Cerebellar cortex (tissue), 1 donor: ENCODE measurements at regions not wholly inside any gene's neighbourhood (a gene's known extent, or its start where the extent isn't known, plus 50 kb on each side); places are given as distances from the start of the nearest gene placed in this dataset.

Source experiments
- DNase-seq: peaks from one replicate; pipeline ENCODE4 v3.0.0-alpha.2; 2015; ENCODE audit warnings: low spot score

DNA sequence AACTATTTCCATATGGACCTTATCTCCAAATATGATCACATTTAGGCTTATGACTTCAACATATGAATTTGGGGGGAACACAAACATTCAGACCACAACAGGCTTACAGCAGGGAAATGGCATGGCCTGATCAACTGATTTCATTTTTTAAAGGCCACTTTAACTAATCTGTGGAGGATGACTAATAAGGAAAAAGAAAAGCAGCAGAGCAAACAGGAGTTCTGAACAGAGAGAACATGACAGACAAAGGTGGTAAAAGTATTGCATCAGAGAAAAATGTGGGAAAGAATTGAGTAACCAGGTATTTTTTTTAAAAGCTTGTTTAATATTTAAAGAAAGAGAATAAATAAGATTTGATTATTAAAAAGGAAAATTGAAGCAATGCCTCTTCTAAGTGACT is 366.1 kb upstream of the TMPO start:
- DNase-seq, result no peak

DNA sequence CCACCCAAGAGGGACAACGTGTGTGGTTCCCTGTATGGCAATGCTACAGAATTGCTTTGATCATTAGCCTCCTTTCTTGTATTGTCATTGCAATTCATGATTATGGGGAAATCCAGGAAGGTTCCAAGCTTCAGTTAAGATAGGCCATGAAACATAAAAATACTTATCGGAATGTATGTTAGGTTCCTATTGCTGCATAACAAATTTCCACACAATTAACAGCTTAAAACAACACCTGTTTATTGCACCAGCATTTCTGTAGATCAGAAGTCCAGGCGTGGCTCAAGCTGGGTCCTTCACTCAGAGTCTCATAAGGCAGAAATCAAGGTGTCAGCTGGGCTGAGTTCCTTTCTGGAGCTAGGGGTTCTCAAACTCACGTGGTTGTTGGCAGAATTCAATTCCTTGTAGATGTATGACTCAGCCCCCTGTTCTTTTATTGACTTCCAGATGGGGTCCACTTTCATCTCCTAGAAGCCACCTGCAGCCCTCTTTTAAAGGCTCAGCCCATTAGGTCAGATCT is 365.6 kb upstream of the TMPO start:
- no peak for DNase-seq

DNA sequence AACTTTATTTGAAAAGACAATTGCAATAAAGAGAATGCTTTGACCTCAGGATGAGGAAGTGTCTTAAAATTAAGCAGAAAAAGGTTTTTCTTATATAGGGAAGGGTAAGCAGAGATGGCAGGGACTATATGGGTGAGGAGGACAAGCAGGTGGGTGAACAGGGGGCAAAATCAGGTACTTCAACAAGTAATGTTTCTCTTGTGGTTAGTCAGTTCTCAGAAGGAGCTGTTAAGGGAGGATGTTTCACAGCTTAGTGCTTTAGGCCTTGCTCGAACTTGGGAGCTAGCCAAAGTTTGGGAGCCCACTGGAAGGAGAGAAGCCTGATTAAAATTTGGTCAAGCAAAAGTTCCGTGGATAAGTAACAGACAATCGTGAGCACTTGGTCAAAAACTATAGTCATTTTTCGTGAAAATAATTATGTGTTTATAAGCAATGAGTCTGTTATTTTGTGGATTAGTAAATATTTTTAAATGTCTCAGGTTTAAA is 364.2 kb upstream of the TMPO start:
- no peak for DNase-seq

DNA sequence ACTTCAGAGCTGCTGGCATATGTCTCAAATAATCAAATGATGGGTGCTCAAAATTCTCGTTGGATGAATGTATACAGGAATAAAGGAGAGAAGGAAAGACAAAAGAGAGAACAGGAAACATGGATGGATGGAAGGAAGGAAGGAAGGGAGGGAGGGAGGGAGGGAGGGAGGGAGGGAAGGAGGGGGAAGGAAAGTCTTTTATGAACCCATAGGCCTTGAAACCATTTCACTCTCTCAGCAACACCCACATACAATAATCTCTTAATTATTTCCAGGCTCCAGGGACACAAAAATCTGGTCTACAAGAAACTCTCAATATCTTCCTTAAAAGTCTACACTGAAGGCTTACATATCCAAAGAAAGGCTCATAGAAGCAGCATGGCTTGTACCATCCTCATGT is 363.4 kb upstream of the TMPO start:
- no peak for DNase-seq

DNA sequence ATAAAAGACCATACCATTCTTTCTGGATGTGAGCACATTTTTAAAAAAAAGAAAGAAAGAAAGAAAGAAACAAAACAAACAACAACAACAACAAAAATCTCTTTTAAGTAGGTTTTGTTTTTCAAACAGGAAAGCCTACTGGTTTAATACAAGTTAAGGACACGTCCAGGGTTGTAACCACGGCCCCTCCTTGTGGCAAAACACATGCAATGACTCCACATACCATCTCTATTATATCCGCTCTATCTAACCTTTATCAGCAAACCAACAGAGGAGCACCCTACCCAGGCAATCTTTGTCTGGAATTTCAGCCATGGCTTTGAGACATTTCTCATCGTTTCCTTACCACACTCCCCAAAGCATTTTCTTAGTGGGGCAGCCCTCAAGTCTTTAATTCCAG is 360.5 kb upstream of the TMPO start:
- DNase-seq, result peak; percentile 4

DNA sequence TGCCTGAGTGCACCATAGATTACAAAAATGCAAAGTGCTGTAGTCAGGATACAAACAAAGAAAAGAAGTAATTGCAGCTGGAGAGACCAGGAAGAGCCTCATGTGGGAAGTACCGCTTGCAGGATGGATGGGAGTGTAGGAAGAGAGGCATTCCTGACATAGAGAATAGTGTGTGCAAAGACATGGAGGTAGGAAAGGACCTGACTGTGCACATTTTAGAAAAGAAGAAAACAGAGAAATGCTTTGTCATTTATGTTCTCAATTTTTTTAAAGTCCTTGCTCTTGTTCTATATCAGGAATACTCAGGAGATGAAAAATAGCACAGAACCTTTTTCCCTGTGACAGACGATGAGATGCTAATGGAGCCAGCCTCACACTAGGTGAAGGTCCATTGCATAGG is 358.7 kb upstream of the TMPO start:
- no peak for DNase-seq

DNA sequence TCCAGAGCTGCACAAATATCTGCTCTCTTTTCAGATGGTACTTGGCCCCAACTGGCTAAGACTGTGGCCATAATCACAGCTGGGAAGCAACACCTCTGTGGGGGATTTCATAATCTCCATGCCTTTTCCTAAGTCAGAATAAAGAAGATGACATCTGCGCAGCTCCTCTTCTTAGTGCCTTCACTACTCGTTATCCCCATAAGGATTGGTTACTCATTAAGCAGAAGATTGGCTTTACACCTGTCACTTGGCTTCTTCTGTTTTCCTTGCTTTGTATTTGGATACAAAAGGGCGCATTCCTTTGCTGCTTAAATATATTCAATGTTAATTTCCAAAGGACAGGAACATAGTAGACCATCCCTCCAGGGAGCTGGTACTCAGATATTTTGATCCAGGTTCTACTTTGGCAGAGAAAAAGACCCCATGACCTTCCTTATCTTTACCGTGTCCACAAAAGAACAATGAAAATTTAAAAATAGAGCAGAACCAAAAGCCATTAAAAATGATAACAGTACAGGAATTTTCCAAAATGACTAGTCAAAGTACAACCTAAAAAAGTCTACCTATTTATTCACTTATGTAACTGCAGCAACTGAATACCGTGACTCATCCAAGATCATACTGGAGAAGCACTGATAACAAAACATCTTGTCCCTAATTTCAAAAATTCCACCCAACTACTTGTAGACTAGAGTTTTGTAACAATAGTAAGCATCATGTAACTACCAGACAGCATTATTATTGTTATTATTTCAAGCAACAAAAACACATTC is 352.3 kb upstream of the TMPO start:
- DNase-seq, result no peak

DNA sequence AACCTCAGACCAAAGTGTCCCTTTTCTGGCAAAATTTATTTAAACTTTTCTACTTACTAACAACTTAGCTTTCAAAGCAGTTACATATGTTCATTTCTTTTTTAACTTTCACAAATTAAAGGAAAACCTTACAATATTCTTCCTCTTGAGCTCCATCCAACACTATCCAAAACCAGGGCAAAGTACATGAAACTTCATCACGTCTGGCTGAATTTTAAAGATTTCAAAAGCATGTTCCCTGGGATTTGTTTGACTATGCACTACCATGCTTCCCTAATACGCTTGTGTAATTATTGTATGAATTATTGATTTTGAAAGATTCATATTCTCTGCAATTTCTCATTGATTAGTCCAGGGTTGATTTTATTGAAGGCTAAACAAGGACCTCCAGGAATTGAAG is 343.1 kb upstream of the TMPO start:
- DNase-seq, result no peak

DNA sequence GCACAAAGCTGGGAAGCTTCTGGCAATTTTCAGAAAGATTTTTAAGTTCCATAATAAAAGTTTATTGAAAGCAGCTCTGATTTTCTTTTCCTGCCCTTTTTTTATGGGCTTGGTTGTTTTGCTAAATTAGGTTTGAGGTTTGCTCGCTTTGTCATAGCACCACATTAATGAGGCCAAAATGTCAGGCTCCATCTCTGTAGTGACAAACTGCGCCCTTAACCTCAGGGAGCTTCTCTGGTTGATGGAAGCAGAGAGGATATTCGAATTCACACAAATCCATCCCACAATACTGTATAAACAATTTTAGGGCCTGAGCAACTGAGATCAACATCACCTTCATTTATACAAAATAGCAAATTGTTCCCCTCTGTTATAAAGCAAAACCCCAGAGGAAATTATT is 342.6 kb upstream of the TMPO start:
- no peak for DNase-seq

DNA sequence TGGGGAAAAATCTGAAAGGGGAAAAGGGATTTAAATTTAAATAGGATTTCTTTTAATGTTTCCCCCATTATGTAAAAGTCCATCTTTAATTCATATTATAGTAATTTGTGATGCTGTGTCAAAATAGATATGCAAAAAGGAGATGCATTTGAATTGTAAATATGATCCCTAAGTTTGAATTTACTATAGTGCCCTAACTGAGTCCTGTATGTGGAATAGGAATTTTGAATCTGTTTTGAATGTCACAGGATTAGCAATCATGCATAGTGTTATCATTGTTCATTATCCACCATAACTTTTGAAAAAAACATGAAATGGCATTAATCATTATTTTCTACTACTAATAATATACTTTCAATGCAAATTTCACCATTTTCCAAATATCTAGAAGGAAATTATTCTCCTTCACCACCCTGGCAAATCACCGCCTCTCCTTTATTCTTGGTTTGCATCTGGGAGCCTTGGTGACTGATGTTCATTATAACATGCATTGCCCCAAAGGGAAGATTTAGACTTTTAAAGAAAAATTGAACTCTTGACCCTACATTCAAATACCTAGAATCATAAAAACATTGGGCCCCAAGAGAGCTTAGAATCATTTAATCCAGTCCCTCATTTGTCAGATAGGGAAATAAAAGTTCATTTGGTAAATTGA is 341.5 kb upstream of the TMPO start:
- DNase-seq, result no peak

DNA sequence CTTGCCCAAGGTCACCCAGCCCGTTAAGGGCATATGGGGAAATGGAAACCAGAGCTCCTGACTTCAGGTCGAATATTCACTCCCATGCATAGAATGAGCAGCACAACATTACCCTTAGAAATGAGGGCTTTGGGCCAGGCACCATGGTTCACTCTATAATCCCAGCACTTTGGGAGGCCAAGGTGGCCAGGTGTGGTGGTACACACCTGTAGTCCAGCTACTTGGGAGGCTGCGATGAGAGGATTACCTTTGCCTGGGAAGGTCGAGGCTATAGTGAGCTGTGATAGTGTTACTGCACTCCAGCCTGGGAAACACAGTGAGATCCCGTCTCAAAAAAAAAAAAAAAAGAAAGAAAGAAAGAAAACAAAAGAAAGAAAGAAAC is 341.0 kb upstream of the TMPO start:
- no peak for DNase-seq

DNA sequence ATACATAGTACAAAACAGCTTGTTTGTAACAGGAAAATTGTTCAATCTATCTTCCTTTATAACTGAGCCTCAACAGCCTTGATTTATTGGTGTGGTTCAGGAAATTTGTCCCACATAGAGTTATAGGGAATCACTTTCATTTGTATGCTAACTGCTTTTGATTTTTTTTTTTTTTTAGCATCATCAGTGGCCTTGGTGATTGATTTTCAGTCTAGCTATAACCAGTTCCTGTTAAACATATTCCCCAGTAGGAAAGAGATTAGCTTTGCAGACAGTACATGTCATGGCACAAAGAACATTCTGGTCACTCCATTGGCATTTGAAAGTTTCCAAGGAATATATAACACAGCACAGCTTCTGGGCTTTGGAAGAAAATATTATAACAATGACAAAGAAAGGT is 337.3 kb upstream of the TMPO start:
- DNase-seq, result no peak

DNA sequence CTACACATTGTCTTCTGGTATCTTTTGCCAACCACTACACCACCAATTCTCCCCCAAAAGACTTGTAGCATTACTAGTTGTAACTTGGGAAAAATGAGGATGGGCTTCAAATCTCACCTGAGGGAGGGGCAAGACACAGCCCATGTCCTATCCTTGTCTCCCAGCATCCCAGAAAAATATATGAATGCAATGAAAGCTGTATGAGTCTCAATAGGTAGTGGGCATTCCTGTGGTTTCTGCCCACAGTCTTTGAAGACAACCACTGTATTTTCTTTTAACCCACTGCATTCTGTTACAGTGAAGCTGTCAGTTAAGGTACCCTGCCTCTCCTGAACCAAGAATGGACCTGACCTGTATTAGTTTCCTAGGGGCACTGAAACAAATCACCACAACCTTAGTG is 336.2 kb upstream of the TMPO start:
- no peak for DNase-seq

DNA sequence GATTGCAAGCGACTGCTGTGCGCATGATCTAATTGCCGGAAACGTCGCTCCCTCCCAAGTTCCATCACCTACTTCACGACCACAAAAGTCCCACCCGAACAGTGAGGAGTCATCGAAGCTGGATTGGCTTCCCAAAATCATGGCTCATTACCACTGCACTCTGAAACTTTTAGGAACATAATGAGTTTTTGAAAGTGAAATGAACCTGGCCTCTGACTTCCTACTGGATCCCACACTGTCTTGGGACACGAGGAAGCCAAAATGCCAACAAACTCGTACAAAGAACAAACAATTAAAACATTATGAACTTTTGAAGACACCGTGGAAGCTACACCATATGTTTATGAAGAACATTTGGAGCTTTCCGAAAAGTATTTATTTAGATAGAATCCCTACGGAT is 334.8 kb upstream of the TMPO start:
- DNase-seq, result no peak

DNA sequence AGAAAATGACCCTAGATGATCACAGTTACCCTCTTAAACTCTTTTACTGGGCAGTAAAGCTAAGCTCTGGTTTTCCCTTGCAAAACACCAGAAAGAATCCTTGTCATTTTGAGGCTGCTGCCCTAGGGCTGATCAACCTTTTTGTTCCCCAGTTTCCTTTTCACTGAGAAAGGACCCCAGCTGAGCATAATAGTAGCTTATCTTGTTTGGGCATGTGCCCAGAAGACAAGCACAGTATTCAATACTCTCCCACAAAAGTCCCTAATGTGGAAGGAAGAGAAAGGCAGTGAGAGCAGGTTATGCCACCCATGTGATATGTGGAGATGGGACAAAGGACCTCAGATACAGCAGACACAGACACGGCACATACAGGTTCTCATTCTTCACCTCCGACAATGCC is 332.6 kb upstream of the TMPO start:
- DNase-seq, result no peak

DNA sequence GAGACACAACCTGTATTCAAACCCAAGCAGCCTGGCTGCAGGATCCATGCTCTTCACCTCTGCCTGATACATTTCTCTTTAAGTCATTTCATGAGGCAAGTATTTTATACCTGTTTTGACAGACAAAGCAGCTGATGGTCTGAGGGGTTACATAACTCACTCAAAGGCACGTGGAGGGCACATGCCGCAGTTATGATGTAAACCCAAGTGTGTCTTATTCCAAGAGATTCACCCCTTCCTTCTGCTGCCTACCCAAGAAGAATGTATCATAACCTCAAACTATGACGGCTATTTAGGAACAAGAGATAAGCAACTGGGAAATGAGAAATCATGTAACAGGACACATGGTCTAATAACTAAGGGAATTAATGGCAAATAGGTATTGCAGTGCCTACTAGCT is 329.8 kb upstream of the TMPO start:
- no peak for DNase-seq

DNA sequence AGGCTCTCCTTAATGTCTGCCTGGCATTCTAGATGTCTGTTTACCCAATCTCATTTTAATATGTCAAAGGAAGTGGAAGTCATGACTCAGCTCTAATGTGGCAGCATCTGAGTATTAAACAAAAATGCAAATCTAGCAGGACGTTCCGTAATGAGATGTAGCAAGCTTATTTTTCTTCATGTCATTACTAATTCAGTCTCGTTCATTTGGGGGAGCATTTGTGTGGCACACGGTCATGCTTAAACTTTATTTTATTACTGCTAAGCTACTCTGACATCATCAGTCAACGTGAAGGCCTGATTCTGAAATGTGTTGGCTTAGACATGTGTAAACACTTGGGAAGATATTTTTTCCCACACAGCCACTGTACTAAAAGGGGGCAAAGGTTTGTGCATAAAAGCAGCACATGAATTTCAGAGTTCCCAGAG is 326.7 kb upstream of the TMPO start:
- DNase-seq, result no peak

DNA sequence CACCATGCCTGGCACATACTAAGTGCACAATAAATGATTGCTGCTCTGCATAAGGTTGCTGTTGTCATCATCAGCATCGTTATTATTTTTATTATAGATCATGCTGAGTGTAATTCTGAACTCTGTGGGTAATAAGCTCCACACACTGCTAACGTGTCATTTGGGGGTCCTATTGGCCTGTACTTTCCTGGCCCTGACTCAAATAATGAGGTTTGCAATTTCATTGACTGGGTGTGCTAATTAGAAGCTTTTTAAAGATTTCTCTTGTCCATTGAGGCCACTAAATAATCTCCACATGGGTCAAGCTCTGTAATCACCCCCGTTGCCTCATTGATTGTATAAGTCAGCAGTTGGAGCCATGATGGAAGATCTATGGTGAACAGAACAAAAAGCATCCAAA is 320.8 kb upstream of the TMPO start:
- DNase-seq, result no peak

DNA sequence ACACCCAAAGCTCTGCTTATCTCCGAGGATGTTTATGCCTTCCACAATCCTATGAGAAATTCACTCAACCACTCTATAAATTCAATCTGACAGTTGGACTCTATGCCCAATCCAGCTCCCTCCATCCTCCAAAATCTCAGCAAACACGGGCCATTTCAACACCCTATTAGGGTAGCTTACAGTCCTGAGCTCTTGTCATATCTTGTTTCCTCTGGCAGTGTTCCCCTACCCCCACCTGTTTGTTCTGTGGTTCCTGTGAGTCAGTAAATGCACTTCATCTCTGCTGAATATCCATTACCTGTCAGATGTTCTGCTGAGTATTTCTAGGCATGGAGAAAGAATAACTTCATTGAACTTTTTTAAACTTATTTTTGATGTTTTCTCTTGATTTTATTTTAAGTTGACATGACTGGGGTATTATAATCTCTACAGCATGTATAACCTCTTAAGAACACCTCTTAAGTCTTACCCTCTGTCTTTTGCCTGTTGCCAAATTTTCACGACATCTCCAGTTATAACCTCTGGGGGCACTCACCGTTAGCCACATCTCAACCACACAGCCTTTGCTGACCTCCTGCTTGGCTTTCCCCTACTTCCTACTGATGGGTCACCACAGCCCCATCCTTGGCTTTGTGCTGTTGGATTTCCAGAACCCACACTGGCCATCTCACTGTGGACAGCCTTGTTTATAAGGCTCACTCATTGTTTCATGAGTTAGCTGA is 317.0 kb upstream of the TMPO start:
- no peak for DNase-seq

DNA sequence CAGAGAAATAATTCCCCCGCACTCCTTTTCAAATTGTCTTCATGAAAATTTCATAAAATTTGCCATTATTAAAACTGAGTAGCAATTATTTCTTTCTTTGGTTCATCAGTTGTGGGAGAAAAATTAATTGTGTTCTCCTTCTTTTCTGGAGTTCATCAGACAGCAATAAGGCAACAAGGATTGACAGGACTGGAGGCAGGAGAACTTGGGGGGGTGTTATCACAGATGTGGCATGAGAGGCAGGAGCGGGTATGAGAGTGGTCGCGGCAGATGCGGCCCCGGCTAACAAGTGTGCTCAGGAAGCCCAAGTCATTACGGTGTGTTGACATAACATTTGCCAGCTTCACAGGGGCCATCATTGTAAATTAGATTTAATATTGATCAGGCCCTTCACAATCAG is 306.6 kb upstream of the TMPO start:
- DNase-seq, result no peak

DNA sequence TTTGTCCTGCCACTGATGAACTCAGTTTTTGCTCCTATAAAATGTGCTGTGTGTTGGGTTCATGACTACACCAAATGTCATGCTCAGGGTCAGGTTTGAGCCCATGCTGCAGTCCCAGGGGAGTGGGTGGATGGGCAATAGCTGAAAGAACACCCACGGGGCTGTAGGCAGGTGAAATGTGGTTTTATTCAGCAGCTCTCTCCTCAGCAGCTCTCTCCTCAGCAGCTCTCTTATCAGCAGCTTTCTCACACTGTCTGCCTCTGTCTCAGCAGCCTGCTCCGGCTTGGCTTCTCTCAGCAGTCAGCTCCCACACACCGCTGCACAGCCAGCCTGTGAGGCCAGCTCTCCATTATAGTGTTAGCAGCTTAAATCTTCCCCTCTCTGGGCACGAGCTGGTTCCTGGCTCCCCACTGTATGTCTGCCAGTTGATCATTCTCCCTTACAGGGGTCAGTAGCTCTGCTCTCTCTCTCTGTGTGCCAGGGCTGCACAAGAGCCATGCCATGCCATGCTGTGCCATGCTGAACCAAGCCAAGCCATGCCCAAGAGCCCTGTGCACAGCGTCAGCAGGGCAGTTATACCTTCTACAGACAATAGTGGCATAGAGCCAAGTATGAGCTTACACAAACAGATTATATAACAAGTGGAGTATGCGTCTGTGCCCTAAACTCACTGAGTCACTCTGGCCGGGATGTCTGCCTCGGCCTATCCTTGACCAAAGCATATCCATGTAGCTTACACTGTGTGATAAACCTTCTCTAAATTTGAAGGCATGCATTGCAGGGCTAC is 303.3 kb upstream of the TMPO start:
- no peak for DNase-seq

DNA sequence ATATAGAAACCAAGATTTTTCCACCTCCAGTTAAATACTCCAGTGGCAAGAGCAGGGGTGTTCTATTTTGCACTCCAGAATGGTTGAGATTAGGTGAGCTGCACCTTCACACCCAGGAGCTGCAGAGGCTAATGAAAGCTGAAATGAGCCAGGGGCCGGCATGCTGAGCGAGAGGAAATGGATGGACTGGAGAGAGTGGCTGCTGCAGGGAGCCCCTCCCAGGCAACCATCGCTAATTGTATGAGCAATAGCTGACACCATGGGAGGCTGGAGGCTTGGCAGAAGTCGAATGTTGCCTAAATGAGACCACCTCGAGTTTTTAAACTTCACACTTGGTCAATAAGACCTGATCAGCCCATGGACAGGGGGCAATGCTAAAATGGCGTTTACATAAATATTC is 301.8 kb upstream of the TMPO start:
- no peak for DNase-seq
